NOMO-1 treated with DMSO at 0.1 percent for 48 hours (cell line): ENCODE measurements at regions not wholly inside any gene's neighbourhood (a gene's known extent, or its start where the extent isn't known, plus 50 kb on each side); places are given as distances from the start of the nearest gene placed in this dataset.
"Not testable (repeated sequence)": the region's sequence is repeated elsewhere in the genome, so short reads cannot be mapped to it uniquely, and the experiment has no call there.

Experiments used
- DNase-seq: peaks from one replicate; lab custom pipeline; 2025; ENCODE audit not compliant: unreplicated experiment; lab: John Stamatoyannopoulos, UW

DNA sequence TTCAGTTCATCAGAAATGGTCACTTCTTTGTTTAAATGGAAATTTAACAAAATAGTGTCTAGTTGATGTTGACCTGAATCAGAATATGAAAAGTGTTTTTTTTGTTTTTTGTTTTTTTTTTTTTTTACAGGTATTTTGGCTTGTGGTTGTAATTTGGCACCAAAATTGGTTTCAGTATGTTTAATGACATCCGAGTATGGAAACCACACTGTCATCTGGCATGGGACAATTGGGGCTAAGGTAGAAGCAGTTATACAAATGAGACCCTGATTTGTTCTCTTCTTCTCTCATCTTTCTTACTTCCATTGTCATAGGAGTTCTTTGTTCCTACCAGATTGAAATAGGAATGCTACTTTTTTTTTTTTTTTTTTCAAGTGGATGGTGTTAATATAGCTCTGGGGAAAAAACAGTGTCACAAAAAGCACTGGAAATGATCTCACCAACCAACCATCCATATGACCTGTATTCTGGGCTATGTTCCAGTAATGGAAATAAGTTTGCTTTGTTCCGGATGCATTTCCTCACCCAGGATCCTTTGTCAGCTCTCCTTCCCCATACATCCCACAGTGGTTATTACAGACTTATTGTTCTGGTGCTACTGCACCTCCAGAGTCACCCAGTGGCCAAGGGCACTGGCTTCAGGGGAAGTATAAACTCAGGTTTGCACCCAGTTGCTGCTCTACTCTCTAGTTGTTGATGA, 95.8 kb downstream of the ATXN3L start:
- DNase-seq: no peak

DNA sequence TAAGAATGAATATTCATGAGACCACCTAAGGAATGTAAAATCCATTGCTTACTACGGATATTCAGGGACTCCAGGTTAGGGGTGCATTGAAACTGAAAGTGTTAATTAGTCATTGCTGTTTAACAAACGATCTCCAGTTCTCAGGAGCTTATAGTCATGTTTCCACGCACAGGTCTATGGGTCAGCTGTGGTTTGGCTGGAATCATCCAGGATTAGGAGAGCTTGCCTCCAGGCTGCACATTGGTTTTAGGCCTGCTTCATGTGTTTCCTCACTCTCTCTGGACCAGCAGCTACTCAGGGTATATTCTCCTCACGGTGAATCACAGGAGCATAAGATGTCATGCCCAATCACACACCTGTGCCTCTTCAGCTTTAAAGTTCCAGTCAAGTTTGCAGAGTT, 98.9 kb downstream of the ATXN3L start:
- DNase-seq: no peak

DNA sequence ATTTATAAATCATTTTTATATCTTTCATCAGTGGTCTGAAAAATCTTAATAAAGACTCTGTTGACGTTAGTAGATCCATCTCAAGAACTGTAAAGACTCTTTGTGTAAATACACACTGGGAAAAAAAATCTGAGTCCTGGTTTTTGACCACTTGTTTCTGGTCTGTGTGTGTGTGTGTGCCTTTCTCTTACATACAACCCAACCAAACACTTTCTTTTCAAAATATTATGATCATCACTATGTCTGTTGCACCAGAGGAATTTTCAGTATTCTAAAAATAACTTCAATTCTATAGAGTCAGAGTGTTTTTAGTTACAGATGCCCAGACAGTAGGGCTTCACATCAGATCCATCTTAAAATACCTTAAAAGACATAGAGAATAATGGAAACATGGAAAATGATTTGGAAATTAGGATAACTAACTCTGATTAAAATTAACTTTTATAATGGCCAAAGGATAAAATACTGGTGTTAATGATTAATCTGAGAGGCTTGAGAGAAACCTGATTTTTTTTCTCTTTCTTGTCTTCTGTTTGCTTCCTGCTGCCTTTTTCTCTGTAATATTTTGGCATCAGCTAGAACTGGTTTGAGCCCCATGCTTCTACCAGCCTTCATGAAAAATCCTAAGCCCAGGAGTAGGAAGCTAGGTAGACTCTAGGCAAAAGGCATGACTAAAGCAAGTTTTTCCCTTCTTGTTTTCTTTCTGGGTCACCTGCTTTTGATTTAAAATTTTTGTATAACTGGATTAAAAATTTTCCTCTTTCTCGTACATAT, 99.7 kb downstream of the ATXN3L start:
- no peak for DNase-seq

DNA sequence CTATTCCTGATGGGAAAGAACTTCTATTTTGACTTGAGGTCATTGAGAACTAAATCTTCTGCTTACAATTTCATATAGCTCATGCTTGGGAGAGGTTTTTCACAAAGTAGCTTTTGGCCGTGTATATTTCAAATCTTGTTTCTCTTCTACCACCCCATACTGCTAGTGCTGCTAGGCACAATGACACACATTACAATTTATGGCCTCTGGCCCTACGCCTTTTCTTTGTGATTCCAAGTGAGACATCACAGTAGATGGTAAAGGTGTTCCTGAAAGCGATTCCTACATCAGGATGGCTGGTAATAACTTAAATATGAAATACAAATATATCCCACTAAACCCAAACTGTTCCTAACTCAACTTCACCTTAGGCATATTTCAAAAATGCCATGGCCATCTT, 101.1 kb downstream of the ATXN3L start:
- DNase-seq: no peak

DNA sequence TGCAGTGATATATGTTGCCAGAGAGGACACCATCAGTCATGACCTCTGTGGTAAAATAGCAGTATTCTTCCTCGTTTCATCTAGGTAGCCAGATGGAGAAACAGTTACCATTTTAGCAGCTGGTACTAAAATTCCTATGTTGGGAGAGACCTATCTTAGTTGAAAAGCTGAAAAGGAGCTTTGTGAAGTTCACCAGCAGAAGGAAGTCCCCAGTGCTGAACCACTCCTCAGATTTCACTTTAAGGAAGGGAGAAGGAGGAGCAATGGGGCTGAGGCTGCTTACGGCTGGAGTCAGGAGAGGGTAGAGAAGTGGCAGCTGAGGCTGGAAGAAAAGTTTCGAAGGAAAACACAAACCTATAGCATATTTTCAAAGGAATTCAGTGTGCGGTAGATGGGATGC, 103.7 kb downstream of the ATXN3L start:
- no peak for DNase-seq

DNA sequence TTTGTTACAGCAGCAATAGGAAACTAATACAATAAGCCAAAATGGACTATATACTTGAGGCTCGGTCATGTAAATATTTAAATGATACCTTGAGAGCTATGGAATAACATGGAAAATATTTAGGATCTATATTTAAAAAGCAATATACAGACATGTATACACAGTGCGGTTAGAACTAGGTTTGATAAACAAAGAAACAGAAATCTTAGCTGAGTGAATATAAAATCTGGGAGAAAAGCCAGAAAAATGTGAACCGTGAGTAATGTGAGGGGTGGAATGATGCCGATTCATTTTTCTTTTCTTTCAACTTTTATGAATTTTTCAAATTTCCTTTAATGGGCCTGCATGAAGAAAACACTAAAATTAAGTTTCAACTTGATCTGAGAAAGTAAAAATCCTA, 104.1 kb downstream of the ATXN3L start:
- DNase-seq: no peak

DNA sequence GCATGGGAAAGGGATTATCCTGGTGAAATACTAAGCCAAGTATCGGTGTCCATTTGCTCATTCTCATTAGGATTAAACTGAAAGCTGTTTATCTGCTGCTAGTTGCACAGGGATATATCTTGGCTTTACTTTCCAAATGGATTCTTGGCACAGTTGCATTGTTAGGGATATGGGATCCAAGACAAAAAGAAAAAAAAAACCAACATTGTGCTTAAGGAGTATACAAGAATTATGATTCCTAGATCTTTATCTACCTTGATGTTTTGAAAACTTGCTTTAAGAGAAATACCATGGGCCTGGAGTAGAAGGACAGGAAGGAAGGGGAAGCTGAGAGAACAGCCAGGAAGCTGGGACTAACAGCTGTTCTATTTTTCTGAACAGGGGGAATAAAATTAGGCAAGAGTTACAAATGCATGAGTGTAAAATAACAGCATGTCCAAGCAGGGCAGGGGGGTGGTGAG, 107.6 kb downstream of the ATXN3L start:
- no peak for DNase-seq

DNA sequence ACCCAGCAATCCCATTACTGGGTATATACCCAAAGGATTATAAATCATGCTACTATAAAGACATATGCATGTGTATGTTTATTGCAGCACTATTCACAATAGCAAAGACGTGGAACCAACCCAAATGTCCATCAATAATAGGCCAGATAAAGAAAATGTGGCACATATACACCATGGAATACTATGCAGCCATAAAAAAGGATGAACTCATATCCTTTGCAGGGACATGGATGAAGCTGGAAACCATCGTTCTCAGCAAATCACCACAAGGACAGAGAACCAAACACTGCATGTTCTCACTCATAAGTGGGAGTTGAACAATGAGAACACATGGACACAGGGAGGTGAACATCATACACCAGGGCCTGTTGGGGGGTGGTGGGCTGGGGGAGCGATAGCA, 109.7 kb downstream of the ATXN3L start:
- not testable (repeated sequence) for DNase-seq

DNA sequence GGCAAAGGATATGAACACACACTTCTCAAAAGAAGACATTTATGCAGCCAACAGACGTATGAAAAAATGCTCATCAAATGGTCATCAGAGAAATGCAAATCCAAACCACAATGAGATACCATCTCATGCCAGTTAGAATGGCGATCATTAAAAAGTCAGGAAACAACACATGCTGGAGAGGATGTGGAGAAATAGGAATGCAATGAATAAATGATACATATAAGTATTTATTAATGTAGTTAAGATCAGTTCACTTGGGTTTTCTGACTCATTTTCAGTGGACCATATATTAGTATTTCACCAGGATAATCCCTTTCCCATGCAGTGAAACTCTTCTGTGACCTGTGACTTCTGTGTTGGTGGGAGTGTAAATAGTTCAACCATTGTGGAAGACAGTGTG, 110.1 kb downstream of the ATXN3L start:
- not testable (repeated sequence) for DNase-seq

DNA sequence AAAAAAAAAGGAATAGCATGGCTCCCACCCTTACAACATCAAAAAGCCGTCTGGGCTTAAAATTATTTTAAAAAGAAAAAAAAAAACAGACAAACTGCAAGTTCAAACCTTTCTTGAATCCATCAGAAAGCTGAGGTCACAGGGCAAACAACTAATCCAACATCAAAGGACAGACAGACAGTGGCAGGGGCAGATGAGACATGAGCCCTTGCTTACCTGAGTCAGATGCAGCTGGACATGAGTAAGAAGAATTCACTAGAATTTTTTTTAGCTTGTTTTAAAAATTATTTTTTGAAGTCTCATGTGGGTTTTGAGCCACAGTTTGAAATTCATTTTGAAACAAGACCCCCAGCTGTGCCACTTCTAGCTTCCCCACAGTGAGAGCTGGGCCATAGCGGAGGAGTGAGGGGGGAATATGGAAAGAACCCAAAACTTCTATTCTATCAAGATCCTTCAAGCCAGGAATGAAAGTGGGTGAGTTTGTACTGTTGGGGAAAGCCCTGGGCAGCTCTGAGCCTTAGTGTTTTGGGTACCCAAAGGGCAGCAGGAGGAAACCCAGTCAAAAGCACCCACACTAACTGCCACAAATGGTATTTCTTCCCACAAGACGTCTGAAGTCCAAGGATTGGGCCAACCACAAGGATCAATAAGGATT, 111.4 kb downstream of the ATXN3L start:
- DNase-seq: no peak

DNA sequence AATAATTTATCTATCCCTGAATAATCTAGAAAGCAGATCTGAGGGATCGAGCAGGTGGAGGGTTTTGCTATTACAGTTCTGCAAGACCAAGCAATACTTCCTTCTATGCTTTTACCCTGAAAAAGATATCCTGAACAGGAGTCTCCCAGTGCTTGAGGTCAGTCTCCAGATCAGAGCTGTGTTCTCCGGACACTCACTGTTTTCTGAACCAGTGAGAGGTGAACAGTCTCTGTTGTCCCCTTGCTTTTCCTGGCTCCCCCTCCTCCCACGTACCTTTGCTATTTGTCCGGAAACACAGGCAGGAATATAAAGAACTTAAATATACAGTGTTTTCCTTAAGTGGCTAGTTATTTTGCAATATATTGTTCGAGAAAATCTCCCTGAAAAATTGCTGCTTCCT, 116.6 kb downstream of the ATXN3L start:
- DNase-seq: no peak

DNA sequence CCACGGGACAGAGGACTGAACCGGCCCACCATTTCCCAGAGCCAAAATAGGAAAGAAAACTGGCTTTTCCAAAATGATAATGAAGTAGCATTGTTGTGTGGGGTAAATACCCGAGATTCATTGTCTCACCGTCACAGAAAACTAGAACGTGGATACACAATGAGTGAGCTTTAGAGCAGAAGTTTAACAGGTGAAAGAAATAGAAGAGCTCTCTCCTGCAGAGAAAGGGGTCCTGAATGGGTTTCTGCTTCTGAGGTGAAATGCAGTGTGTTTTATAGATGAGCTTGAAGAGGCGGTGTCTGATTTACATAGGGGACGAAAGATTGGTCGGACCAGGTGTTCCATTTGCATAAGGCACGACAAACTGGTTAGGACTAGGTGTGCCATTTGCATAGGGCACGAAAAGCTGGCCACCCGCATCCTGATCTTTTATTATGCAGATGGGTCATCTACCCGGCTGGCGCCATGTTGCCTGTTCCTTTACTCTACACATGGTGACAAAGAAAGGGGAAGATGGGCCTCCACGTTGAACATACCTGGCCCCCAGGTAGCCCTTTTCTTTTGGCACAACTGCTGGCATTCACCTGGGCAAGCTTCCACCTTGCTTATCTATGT, 118.1 kb downstream of the ATXN3L start:
- DNase-seq: no peak

DNA sequence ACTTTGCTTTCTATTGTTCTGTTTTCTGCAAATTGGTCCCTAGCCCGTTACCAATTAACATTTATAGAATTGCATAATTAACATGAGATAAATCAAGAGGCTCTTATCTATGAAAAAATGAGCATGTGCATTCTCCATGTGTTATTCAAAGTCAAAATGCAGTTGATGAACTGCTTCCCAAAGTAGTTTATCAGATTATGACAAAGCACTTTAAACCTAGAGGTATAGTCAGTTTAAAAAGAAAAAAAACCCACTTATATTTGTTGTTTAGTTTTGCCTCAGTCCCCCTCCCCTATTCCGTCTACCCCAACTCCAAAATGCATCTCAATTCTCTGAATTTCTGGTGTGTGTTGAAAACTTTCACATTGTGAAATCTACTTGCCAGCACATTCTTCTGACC, 119.5 kb downstream of the ATXN3L start:
- no peak for DNase-seq

DNA sequence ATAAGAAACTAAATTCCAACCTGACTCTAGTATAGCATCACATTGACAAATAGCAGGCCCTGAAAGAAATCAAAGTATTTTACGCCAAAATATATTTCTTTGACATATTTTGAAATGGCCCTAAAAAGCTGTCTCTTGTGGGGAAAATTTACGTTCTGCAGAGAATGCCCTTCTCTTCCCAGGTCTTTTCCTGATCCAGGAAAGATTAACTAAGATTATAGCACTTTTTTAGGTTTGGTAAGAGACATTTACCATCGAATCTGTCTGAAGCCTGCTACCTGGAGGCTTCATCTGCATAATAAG, 121.1 kb downstream of the ATXN3L start:
- no peak for DNase-seq

DNA sequence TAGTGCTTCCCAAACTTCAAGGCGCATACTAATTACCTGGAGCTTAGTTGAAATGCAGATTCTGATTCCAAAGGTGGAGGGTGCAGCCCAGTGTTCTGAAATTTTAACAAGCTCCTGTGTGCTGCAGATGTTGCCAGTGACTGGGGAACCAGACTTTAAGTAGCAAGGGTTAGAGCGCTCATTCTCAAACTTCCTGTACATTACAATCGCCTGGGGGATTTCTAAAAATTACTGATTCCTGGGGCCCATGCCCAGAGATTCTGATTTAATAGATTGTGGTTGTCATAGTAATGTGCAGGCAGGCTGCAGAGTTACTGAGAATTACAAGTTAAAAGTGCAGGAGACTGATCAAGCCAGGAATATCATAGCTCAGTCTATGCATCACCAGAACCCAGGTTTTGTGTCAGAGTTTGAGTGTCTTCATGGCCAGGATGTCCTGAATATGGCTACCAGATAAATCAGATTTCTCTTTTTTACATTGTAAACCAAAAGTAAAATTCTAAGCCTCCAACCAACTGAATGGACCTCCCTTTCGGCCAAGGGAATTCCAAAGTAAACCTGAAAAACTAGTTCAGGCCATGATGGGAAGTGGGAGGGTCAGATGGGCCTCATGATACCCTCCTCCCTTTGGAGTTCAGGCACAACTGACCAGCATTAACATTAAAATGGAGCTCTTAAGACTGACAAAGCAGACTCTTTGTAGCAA, 121.6 kb downstream of the ATXN3L start:
- no peak for DNase-seq

DNA sequence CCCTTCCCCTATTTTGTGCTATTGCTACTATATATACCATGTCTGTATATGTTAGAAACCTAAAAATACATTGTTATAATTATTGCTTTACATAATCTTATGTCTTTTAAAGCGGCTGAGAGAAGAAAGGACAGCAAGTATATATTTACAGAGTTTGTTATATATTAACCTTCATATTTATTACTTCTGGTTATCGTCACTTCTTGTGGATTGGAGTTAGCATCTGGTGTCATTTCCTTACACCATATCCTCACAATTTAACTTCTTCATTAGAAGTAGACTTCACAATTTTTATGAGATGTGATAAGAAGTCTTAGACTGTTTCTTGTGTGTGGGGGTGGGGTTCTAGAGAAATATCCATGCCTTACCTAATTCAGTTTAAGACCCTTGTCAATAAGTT, 123.1 kb downstream of the ATXN3L start:
- no peak for DNase-seq

DNA sequence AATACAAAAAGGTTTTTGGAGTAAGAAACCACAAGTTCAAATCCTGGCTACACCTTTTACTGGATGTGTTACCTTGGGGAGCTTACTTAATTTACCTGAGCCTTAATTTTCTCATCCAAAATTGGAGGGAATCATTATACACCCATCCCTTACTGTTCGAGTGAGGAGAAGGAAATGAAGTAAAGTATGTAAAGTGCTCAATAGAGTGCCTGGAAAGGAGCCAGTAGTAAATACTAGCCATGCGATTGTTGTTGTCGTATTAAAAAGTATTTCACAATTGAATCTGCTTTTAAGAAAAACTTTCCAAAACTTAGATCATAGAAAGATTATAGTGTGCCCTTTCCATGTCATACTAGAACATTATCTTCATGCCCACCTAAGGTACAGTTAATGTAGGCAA, 124.5 kb downstream of the ATXN3L start:
- no peak for DNase-seq

DNA sequence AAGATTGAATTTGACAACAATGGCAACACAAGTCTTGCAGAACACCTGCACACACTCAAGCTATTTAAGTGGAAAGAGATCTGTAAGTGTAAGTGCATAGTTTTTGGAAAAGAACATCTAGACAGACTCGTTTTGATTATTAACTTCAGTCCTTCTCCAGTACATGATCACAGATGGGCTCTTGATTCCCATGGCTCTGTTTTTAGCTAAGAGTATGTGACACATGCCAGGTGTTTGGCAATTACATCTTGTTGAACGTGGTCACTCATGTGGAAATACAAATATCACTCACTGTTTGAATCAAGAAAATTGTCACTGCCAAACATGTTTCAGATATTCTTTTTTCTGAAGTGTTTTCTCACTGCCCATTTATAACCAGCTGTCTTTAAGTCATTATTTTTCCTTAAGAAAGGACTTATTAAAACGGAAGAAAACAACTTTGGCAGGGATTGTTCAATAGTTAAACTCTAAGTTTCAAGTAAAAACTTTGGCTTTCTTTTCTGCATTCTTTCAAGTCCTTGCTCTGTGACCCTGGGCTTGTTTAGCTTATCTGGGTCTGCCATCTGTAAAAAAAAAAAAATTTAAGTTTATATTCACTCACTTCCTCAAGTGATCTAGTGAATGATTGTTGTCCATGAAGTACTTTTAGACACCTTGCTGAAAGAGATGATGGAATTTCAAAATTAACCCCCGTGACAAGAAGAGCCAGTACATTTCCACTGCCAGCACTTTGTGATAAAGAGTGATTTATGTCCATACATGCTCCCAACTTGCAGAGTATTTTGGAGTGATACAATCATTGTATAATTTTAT, 125.4 kb downstream of the ATXN3L start:
- no peak for DNase-seq

DNA sequence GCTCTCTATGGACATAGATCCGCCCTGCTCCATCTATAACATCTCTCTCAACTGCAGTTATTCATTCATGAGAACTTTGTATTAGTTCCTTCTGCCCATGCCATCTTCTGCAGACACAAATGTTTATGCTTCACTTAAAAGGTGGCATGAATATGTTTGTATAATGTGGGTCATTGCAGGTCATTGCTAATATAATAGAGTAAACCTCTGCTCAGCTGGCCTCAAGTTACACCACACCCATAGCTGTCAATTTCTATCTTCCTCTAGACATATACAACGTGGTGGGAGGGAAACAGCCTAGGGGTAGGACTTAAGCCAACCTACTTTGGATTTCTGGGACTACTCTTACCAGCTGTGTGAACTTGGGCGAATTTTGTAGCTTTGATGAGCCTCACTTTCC, 129.8 kb downstream of the ATXN3L start:
- no peak for DNase-seq

DNA sequence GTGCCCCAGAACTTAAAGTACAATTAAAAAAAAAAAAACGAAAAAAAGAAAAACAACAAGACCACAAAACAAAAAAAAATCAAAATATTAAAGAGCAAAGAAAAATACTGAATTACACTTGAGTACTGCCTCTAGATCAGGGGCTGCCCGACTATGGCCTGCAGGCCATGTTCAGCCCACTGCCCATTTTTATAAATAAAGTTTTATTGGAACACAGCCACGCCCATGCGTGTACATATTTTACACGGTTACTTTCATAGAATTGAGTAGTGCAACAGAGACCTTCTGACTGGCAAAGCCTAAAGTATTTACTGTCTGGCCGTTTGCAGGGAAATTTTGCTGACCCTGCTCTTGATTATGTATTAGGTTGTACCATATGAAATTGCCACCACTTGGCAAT, 130.5 kb downstream of the ATXN3L start:
- no peak for DNase-seq
